ENCODE measurements at regions not wholly inside any gene's neighbourhood (a gene's known extent, or its start where the extent isn't known, plus 50 kb on each side); places are given as distances from the start of the nearest gene placed in this dataset.

GRCh38 chr3:99006686-99007085 is 105.2 kb upstream of the DCBLD2 start:
- DNase-seq (ENCODE audit: low read depth): no peak

- DNase-seq (ENCODE audit: low read depth): no peak
Observed at GRCh38 chr3:98999675-99000074, 98.2 kb upstream of the DCBLD2 start.

- DNase-seq (ENCODE audit: low read depth): peak; percentile 70
Observed at GRCh38 chr3:98994128-98994762, 92.8 kb upstream of the DCBLD2 start.

GRCh38 chr3:98991393-98991792 is 89.9 kb upstream of the DCBLD2 start:
- no peak for DNase-seq (ENCODE audit: low read depth)

GRCh38 chr3:98990657-98991056 is 89.2 kb upstream of the DCBLD2 start:
- DNase-seq (ENCODE audit: low read depth): no peak

GRCh38 chr3:98986073-98986472 is 84.6 kb upstream of the DCBLD2 start:
- DNase-seq (ENCODE audit: low read depth): peak; percentile 86

- peak; percentile 59 for DNase-seq (ENCODE audit: low read depth)
Observed at GRCh38 chr3:98985431-98985830, 83.9 kb upstream of the DCBLD2 start.

GRCh38 chr3:98984024-98984423 is 82.5 kb upstream of the DCBLD2 start:
- DNase-seq (ENCODE audit: low read depth): no peak

GRCh38 chr3:98982351-98982750 is 80.9 kb upstream of the DCBLD2 start:
- peak; percentile 72 for DNase-seq (ENCODE audit: low read depth)

- peak; percentile 95 for DNase-seq (ENCODE audit: low read depth)
Observed at GRCh38 chr3:98980915-98981596, 79.6 kb upstream of the DCBLD2 start.

- no peak for DNase-seq (ENCODE audit: low read depth)
Observed at GRCh38 chr3:98979296-98979695, 77.8 kb upstream of the DCBLD2 start.

- DNase-seq (ENCODE audit: low read depth): no peak
Observed at GRCh38 chr3:98978068-98978811, 76.7 kb upstream of the DCBLD2 start.

- peak; percentile 99 for DNase-seq (ENCODE audit: low read depth)
Observed at GRCh38 chr3:98977520-98977919, 76.0 kb upstream of the DCBLD2 start.

GRCh38 chr3:98974442-98974841 is 72.9 kb upstream of the DCBLD2 start:
- DNase-seq (ENCODE audit: low read depth): no peak

- DNase-seq (ENCODE audit: low read depth): peak; percentile 66
Observed at GRCh38 chr3:98972720-98973119, 71.2 kb upstream of the DCBLD2 start.

GRCh38 chr3:98972155-98972554 is 70.7 kb upstream of the DCBLD2 start:
- DNase-seq (ENCODE audit: low read depth): peak; percentile 97

GRCh38 chr3:98971169-98971681 is 69.7 kb upstream of the DCBLD2 start:
- peak; percentile 97 for DNase-seq (ENCODE audit: low read depth)

- no peak for DNase-seq (ENCODE audit: low read depth)
Observed at GRCh38 chr3:98969295-98969694, 67.8 kb upstream of the DCBLD2 start.

GRCh38 chr3:98968824-98969223 is 67.3 kb upstream of the DCBLD2 start:
- DNase-seq (ENCODE audit: low read depth): no peak

- DNase-seq (ENCODE audit: low read depth): no peak
Observed at GRCh38 chr3:98968347-98968746, 66.9 kb upstream of the DCBLD2 start.

GRCh38 chr3:98967758-98968157 is 66.3 kb upstream of the DCBLD2 start:
- peak; percentile 49 for DNase-seq (ENCODE audit: low read depth)

- DNase-seq (ENCODE audit: low read depth): peak; percentile 92
Observed at GRCh38 chr3:98966862-98967546, 65.5 kb upstream of the DCBLD2 start.

Measured in M059J (cell line).